ENCODE measurements at regions not wholly inside any gene's neighbourhood (a gene's known extent, or its start where the extent isn't known, plus 50 kb on each side); places are given as distances from the start of the nearest gene placed in this dataset.

- Histone ChIP-seq H4K91ac (ENCODE audit: low read depth, low read length) (no peak overlapping the region), H3K4me2 (ENCODE audit: low read length) (no peak overlapping the region), H4K12ac (ENCODE audit: low read depth, low read length) (no peak overlapping the region), H3K4me1 (ENCODE audit: control insufficient read depth in 1 of 2, insufficient read depth in 2 of 2, low read length in 2 of 2) (no peaks in the 10 kb centered on the region), H3K18ac (ENCODE audit: low read length) (no peak overlapping the region), H3K27ac (ENCODE audit: low read depth, low read length) (no peak overlapping the region), H3K9me3 (ENCODE audit: insufficient read depth, low read depth, low read length) (no peaks in the 10 kb centered on the region), H2BK5ac (ENCODE audit: low read depth, low read length, poor library complexity) (no peak overlapping the region), H2AK5ac (ENCODE audit: low read length) (no peak overlapping the region), H3K36me3 (ENCODE audit: control insufficient read depth in 1 of 2, insufficient read depth in 2 of 2, low read length in 2 of 2) (no peaks in the 10 kb centered on the region), H3K23ac (ENCODE audit: low read length) (no peak overlapping the region), H3K79me1 (ENCODE audit: low read length) (no peaks in the 10 kb centered on the region), H3K27me3 (ENCODE audit: insufficient read depth, low read length) (no peaks in the 10 kb centered on the region), H3K4ac (ENCODE audit: low read depth, low read length) (no peak overlapping the region), H3K4me3 (ENCODE audit: low read depth, low read length) (no peak overlapping the region), H3K79me2 (ENCODE audit: control insufficient read depth, insufficient read depth, low read length, poor library complexity) (no peaks in the 10 kb centered on the region), H3K9ac (ENCODE audit: low read length) (no peak overlapping the region), H2BK12ac (ENCODE audit: low read length) (no peak overlapping the region), H3K14ac (ENCODE audit: low read length) (no peak overlapping the region), H4K8ac (ENCODE audit: low read depth, low read length) (no peak overlapping the region), H2AFZ (ENCODE audit: insufficient read depth, low read length, poor library complexity) (no peak overlapping the region), H2BK120ac (ENCODE audit: insufficient read depth, low read length, poor library complexity) (no peak overlapping the region)
- WGBS (ENCODE audit: extremely low coverage, insufficient coverage, insufficient read length) = no CpG with 5 or more reads among the region's 3 CpGs
- peak; percentile 35 to 77 for DNase-seq
Observed at GRCh38 chr3:148540851-148541250, 156.9 kb upstream of the AGTR1 start.

- Histone ChIP-seq H3K14ac (ENCODE audit: low read length) (no peak overlapping the region), H2BK120ac (ENCODE audit: insufficient read depth, low read length, poor library complexity) (no peak overlapping the region), H3K4ac (ENCODE audit: low read depth, low read length) (no peak overlapping the region), H2AK5ac (ENCODE audit: low read length) (no peak overlapping the region), H3K4me3 (ENCODE audit: low read depth, low read length) (no peak overlapping the region), H3K9me3 (ENCODE audit: insufficient read depth, low read depth, low read length) (no peaks in the 10 kb centered on the region), H3K4me2 (ENCODE audit: low read length) (no peak overlapping the region), H3K18ac (ENCODE audit: low read length) (no peak overlapping the region), H4K12ac (ENCODE audit: low read depth, low read length) (no peak overlapping the region), H3K9ac (ENCODE audit: low read length) (no peak overlapping the region), H3K79me2 (ENCODE audit: control insufficient read depth, insufficient read depth, low read length, poor library complexity) (no peaks in the 10 kb centered on the region), H4K8ac (ENCODE audit: low read depth, low read length) (no peak overlapping the region), H2AFZ (ENCODE audit: insufficient read depth, low read length, poor library complexity) (no peak overlapping the region), H3K27me3 (ENCODE audit: insufficient read depth, low read length) (no peaks in the 10 kb centered on the region), H3K23ac (ENCODE audit: low read length) (no peak overlapping the region), H3K79me1 (ENCODE audit: low read length) (no peaks in the 10 kb centered on the region), H4K91ac (ENCODE audit: low read depth, low read length) (no peak overlapping the region), H3K27ac (ENCODE audit: low read depth, low read length) (no peak overlapping the region), H2BK12ac (ENCODE audit: low read length) (no peak overlapping the region), H3K36me3 (ENCODE audit: control insufficient read depth in 1 of 2, insufficient read depth in 2 of 2, low read length in 2 of 2) (no peaks in the 10 kb centered on the region), H3K4me1 (ENCODE audit: control insufficient read depth in 1 of 2, insufficient read depth in 2 of 2, low read length in 2 of 2) (no peaks in the 10 kb centered on the region), H2BK5ac (ENCODE audit: low read depth, low read length, poor library complexity) (no peak overlapping the region)
- no CpG with 5 or more reads among the region's 1 CpG for WGBS (ENCODE audit: extremely low coverage, insufficient coverage, insufficient read length)
- no peak for DNase-seq
Observed at GRCh38 chr3:148546959-148547358, 150.7 kb upstream of the AGTR1 start.

GRCh38 chr3:148551767-148552260 is 145.9 kb upstream of the AGTR1 start:
- Histone ChIP-seq H3K9me3 (ENCODE audit: insufficient read depth, low read depth, low read length) (no peaks in the 10 kb centered on the region), H3K4me1 (ENCODE audit: control insufficient read depth in 1 of 2, insufficient read depth in 2 of 2, low read length in 2 of 2) (no peaks in the 10 kb centered on the region), H2BK12ac (ENCODE audit: low read length) (no peak overlapping the region), H3K27me3 (ENCODE audit: insufficient read depth, low read length) (no peaks in the 10 kb centered on the region), H3K4ac (ENCODE audit: low read depth, low read length) (no peak overlapping the region), H3K79me2 (ENCODE audit: control insufficient read depth, insufficient read depth, low read length, poor library complexity) (no peaks in the 10 kb centered on the region), H4K12ac (ENCODE audit: low read depth, low read length) (no peak overlapping the region), H2AFZ (ENCODE audit: insufficient read depth, low read length, poor library complexity) (no peak overlapping the region), H3K23ac (ENCODE audit: low read length) (no peak overlapping the region), H3K36me3 (ENCODE audit: control insufficient read depth in 1 of 2, insufficient read depth in 2 of 2, low read length in 2 of 2) (no peaks in the 10 kb centered on the region), H3K27ac (ENCODE audit: low read depth, low read length) (no peak overlapping the region), H3K4me2 (ENCODE audit: low read length) (no peak overlapping the region), H4K8ac (ENCODE audit: low read depth, low read length) (no peak overlapping the region), H4K91ac (ENCODE audit: low read depth, low read length) (no peak overlapping the region), H3K14ac (ENCODE audit: low read length) (no peak overlapping the region), H2BK5ac (ENCODE audit: low read depth, low read length, poor library complexity) (no peak overlapping the region), H2AK5ac (ENCODE audit: low read length) (no peak overlapping the region), H3K79me1 (ENCODE audit: low read length) (no peaks in the 10 kb centered on the region), H2BK120ac (ENCODE audit: insufficient read depth, low read length, poor library complexity) (no peak overlapping the region), H3K18ac (ENCODE audit: low read length) (no peak overlapping the region), H3K4me3 (ENCODE audit: low read depth, low read length) (no peak overlapping the region), H3K9ac (ENCODE audit: low read length) (no peak overlapping the region)
- no CpG with 5 or more reads among the region's 3 CpGs for WGBS (ENCODE audit: extremely low coverage, insufficient coverage, insufficient read length)
- DNase-seq = no peak

GRCh38 chr3:148554367-148554766 is 143.3 kb upstream of the AGTR1 start:
- no peak overlapping the region for H3K23ac ChIP-seq (ENCODE audit: low read length)

More at GRCh38 chr3:148554367-148554766, 143.3 kb upstream of the AGTR1 start:
- Histone ChIP-seq H3K18ac (ENCODE audit: low read length) (no peak overlapping the region), H3K79me1 (ENCODE audit: low read length) (no peaks in the 10 kb centered on the region), H2BK120ac (ENCODE audit: insufficient read depth, low read length, poor library complexity) (no peak overlapping the region), H3K79me2 (ENCODE audit: control insufficient read depth, insufficient read depth, low read length, poor library complexity) (no peaks in the 10 kb centered on the region), H4K8ac (ENCODE audit: low read depth, low read length) (no peak overlapping the region), H3K9ac (ENCODE audit: low read length) (no peak overlapping the region), H3K27ac (ENCODE audit: low read depth, low read length) (no peak overlapping the region), H3K4me3 (ENCODE audit: low read depth, low read length) (no peak overlapping the region), H3K36me3 (ENCODE audit: control insufficient read depth in 1 of 2, insufficient read depth in 2 of 2, low read length in 2 of 2) (no peaks in the 10 kb centered on the region), H2AK5ac (ENCODE audit: low read length) (no peak overlapping the region), H4K91ac (ENCODE audit: low read depth, low read length) (no peak overlapping the region), H3K27me3 (ENCODE audit: insufficient read depth, low read length) (no peaks in the 10 kb centered on the region), H3K4me2 (ENCODE audit: low read length) (no peak overlapping the region), H2BK12ac (ENCODE audit: low read length) (no peak overlapping the region), H3K4me1 (ENCODE audit: control insufficient read depth in 1 of 2, insufficient read depth in 2 of 2, low read length in 2 of 2) (no peaks in the 10 kb centered on the region), H2BK5ac (ENCODE audit: low read depth, low read length, poor library complexity) (no peak overlapping the region), H3K14ac (ENCODE audit: low read length) (no peak overlapping the region), H4K12ac (ENCODE audit: low read depth, low read length) (no peak overlapping the region), H2AFZ (ENCODE audit: insufficient read depth, low read length, poor library complexity) (no peak overlapping the region), H3K4ac (ENCODE audit: low read depth, low read length) (no peak overlapping the region), H3K9me3 (ENCODE audit: insufficient read depth, low read depth, low read length) (no peaks in the 10 kb centered on the region)
- WGBS (ENCODE audit: extremely low coverage, insufficient coverage, insufficient read length) = no CpG with 5 or more reads among the region's 4 CpGs
- DNase-seq = no peak

Data from trophoblast cell (in vitro differentiated cells and primary cell).